Activated CD8-positive, alpha-beta memory T cell treated with anti-CD3 and anti-CD28 coated beads for 24 hours (primary cell): ENCODE measurements at regions not wholly inside any gene's neighbourhood (a gene's known extent, or its start where the extent isn't known, plus 50 kb on each side); places are given as distances from the start of the nearest gene placed in this dataset.
"Not testable (repeated sequence)": the region's sequence is repeated elsewhere in the genome, so short reads cannot be mapped to it uniquely, and the experiment has no call there.

Experiments
- DNase-seq: peaks from one replicate; pipeline ENCODE4 v3.0.0-alpha.2; 2020

- DNase-seq, result not testable (repeated sequence)
Measured at GRCh38 chr21:5066682-5067251, 5454.6 kb upstream of the TPTE start.

GRCh38 chr21:5067326-5068048 is 5453.9 kb upstream of the TPTE start:
- DNase-seq, result not testable (repeated sequence)

- not testable (repeated sequence) for DNase-seq
Measured at GRCh38 chr21:5068649-5069048, 5452.7 kb upstream of the TPTE start.

DNA sequence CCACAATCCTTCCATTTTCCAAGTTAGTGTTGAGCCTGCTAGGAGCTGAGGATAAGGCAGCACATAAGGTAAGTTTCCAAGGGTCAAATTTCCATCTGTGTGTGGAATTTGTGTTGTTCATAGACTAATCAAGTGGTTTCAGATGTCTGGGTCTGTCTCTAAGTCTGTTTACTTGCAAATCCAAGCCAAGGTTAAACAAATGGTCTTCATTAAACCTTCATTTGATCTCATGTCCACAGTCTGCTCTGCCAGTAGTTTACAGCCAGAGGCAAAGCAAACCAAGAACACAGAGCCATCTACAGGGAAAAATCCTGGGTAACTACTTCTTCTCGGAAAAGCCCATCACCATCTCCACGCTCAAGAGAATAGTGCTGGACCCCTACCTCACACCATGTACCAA is 5450.2 kb upstream of the TPTE start:
- not testable (repeated sequence) for DNase-seq

GRCh38 chr21:5076854-5077253 is 5444.5 kb upstream of the TPTE start:
- DNase-seq, result not testable (repeated sequence)

DNA sequence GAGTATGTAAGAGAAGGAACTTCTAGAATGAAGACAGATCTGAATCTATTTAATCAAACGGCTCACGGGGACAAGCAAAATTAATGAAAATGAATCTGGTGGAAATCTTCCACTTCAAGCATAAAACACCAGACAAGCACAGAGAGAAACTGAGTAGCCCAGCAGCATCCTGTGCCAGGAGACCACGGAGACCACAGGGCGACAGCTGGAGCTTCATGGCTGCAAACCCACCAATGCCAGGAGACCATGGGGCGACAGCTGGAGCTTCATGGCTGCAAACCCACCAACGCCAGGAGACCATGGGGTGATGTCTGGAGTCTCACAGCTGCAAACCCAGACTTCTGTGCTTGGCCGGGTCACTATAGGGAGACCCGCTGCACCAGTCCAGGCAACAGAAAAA is 5442.0 kb upstream of the TPTE start:
- not testable (repeated sequence) for DNase-seq

- not testable (repeated sequence) for DNase-seq
Measured at GRCh38 chr21:5080015-5080414, 5441.4 kb upstream of the TPTE start.

- DNase-seq, result not testable (repeated sequence)
Measured at GRCh38 chr21:5084246-5084645, 5437.1 kb upstream of the TPTE start.

DNA sequence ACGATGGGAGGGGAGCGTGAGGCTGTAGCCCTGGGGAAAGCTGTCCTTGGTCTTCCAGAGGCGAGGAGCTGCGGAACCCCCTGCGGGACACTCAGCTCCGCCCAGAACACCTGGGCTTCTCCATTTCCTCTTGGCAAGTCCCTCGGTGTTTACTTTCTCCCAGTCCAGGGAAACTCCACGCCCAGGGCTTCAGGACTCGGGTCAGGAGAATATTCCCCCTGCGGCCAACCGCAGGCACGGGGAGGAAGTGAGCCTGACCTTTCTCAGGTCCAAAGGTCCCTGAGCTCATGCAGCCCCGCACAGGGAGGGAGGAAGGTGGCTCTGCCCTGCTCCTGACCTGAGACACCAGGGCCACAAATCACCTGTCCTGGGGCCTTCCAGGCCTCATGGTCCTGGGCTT is 5435.9 kb upstream of the TPTE start:
- DNase-seq, result not testable (repeated sequence)

- not testable (repeated sequence) for DNase-seq
Measured at GRCh38 chr21:5086416-5086815, 5435.0 kb upstream of the TPTE start.

DNA sequence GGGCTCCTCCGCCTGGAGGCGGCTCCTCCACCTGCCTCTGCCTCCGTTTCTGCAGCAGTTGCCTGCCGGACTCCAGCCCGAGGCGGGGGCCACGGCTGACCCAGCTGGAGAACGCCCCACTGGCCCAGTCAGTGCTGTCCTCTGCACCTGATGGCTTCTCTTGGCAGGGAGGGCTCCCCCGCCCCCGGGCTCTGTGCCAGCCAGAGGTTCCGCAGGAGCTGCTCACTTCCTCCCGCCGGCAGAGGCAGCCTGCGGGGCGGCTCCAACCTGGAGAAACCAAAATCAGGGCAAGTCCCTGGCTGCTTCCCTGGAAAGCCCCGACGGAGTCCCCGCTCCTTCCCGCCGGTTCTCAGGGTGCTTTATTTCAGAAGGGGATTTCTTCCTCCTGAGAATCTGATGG is 5432.6 kb upstream of the TPTE start:
- DNase-seq, result not testable (repeated sequence)

GRCh38 chr21:5089399-5090089 is 5431.8 kb upstream of the TPTE start:
- DNase-seq, result not testable (repeated sequence)

GRCh38 chr21:5090132-5091079 is 5431.0 kb upstream of the TPTE start:
- DNase-seq, result not testable (repeated sequence)

DNA sequence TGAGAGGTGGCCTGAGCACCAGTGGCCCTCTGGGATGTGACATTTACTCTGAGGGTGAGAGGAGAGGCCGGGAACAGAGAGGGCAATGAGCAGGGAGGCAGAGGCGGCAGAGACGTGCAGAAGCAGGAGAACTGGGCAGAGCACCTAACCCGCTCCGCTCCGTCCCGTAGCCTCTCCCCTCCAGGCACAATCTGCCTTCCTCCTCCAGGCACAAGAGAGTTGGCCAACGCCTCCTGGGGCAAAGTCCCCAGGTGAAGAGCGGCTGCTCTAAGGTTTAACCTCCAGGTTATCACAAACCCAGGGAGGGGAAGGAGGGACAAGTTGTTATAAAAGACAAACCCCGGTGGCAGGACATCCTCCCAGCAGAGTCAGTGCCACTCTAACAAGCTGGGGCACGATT is 5430.1 kb upstream of the TPTE start:
- DNase-seq, result not testable (repeated sequence)

DNA sequence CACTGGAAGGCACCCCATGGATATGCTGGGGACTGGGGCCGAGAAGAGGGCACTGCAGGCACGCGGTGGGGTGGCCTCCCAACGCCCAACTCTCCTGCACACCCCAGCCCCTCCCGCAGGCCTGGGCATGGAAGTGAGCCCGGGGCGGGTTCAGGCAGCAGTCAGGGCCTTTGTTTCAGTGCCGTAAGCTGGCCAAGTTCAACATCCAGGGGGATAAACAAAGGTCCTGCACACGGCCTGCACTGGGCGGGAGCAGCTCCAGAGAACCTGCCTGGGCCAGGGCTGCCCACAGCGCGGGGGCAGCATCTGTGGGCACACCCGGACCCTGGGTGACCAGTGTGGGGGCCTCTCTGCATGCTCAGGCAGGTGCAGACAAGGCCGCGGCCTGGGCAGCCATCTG is 5425.8 kb upstream of the TPTE start:
- DNase-seq, result not testable (repeated sequence)

DNA sequence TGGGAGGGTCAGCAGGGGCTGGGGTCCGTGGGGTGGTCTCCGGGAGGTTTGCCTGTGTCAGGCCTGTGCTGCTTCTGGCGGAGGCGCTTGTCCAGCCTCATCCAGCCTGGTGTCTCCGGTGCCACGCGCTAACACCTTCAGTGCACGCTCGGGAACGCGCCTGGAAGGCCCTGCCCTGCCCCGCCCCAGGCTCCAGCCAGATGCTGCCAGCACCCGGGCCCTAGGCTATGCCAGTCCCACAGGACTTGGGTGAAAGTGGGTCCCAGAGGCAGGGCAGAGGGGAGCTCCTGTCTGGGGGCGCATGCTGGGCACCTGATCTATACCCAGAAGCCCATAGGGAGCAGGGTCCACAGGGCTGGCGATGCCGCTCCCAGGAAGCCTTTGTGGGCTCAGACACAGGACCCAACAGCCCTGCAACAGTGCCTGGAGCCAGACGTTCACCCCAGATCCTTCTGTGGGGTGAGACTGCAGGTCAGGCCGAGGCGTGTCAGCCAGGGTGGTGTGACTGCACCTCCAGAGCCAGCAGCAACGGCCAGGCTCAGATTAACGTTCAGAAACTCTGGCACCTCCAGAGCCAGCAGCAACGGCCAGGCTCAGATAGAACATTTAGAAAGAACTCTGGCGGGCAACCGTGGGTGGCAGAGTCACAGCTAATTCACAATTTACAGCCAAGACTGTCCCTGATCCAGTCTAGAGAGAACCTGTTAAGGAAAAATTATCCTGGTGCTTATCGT is 5423.2 kb upstream of the TPTE start:
- not testable (repeated sequence) for DNase-seq

GRCh38 chr21:5100604-5101174 is 5420.7 kb upstream of the TPTE start:
- DNase-seq, result not testable (repeated sequence)

- DNase-seq, result peak; percentile 84
Measured at GRCh38 chr21:5101749-5102148, 5419.6 kb upstream of the TPTE start.

GRCh38 chr21:5103880-5104561 is 5417.4 kb upstream of the TPTE start:
- DNase-seq, result not testable (repeated sequence)

GRCh38 chr21:5104562-5104928 is 5416.8 kb upstream of the TPTE start:
- DNase-seq, result not testable (repeated sequence)
